Breast epithelium (tissue), 3 donors: ENCODE measurements at regions not wholly inside any gene's neighbourhood (a gene's known extent, or its start where the extent isn't known, plus 50 kb on each side); places are given as distances from the start of the nearest gene placed in this dataset.

Experiments used
- POLR2AphosphoS5 ChIP-seq, 3 donors: sonication (generic); formaldehyde crosslinking; IDR thresholded peaks; one replicate each; pipeline ENCODE4 v1.6.1; 2017; ENCODE audit warnings: antibody characterized with exemption in 3 of 3
- TF ChIP-seq, protein P1 (sequence below), 3 donors: fragments of 450-650 bp; IDR thresholded peaks; one replicate each; pipeline ENCODE4 v1.5.1; 2016 to 2017; ENCODE audit warnings: antibody characterized with exemption in 3 of 3, mild to moderate bottlenecking in 3 of 3, moderate library complexity in 3 of 3

GRCh38 chr2:21710496-21710895 is 586.7 kb downstream of the TDRD15 start:
- TF ChIP-seq, protein P1, sequence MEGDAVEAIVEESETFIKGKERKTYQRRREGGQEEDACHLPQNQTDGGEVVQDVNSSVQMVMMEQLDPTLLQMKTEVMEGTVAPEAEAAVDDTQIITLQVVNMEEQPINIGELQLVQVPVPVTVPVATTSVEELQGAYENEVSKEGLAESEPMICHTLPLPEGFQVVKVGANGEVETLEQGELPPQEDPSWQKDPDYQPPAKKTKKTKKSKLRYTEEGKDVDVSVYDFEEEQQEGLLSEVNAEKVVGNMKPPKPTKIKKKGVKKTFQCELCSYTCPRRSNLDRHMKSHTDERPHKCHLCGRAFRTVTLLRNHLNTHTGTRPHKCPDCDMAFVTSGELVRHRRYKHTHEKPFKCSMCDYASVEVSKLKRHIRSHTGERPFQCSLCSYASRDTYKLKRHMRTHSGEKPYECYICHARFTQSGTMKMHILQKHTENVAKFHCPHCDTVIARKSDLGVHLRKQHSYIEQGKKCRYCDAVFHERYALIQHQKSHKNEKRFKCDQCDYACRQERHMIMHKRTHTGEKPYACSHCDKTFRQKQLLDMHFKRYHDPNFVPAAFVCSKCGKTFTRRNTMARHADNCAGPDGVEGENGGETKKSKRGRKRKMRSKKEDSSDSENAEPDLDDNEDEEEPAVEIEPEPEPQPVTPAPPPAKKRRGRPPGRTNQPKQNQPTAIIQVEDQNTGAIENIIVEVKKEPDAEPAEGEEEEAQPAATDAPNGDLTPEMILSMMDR (IDR thresholded peaks at IDR 0.05), result no peak
- no peak for TF ChIP-seq POLR2AphosphoS5 (IDR thresholded peaks at IDR 0.05)
